AG04449 (cell line): ENCODE measurements at regions not wholly inside any gene's neighbourhood (a gene's known extent, or its start where the extent isn't known, plus 50 kb on each side); places are given as distances from the start of the nearest gene placed in this dataset.

Source experiments
- CTCF ChIA-PET: fragments of 350-600 bp; formaldehyde crosslinking; extraction: SDS; loops from one replicate; lab custom pipeline; 2021; ENCODE audit warnings: antibody characterized with exemption; lab: Yijun Ruan, JAX
- POLR2A ChIA-PET: fragments of 400-600, 350-600 bp; formaldehyde crosslinking; extraction: SDS; loops from one replicate; lab custom pipeline; 2020; ENCODE audit warnings: antibody characterized with exemption, inconsistent platforms; lab: Yijun Ruan, JAX
- DNase-seq: peaks from one replicate; pipeline ENCODE4 v3.0.0-alpha.2; 2010; ENCODE audit warnings: low read depth, low spot score
- H3K4me3 ChIP-seq: 2 replicates; pipeline ENCODE4 v1.5.1; 2011; ENCODE audit warnings: low read depth, mild to moderate bottlenecking, control low read depth, low read length
- CTCF ChIP-seq: IDR thresholded peaks from one replicate; pipeline ENCODE4 v1.5.1; 2011; ENCODE audit warnings: mild to moderate bottlenecking, moderate library complexity, low read length, control low read depth, inconsistent platforms; ENCODE audit not compliant: insufficient read depth; ENCODE audit errors: missing control alignments

GRCh38 chr1:29500651-29501050 lies 264.3 kb downstream of the PTPRU start:
- no peak for TF ChIP-seq CTCF
- DNase-seq: no peak
- POLR2A ChIA-PET: no interaction called here
- no peak overlapping the region for H3K4me3 ChIP-seq
- CTCF ChIA-PET: no interaction called here

GRCh38 chr1:29500041-29500440 lies 263.7 kb downstream of the PTPRU start:
- no peak for DNase-seq
- H3K4me3 ChIP-seq: no peak overlapping the region
- POLR2A ChIA-PET: no interaction called here
- TF ChIP-seq CTCF: no peak
- CTCF ChIA-PET: no interaction called here

GRCh38 chr1:29499104-29499650 lies 262.9 kb downstream of the PTPRU start:
- no peak for TF ChIP-seq CTCF
- ChIA-PET CTCF (interaction anchor here (0.9 kb wide), 1 partner anchor 14 kb away, joined by 3 read pairs; no protein-coding TSS in a partner anchor), POLR2A (no interaction called here)
- no peak overlapping the region for H3K4me3 ChIP-seq
- no peak for DNase-seq

GRCh38 chr1:29498126-29499103 lies 262.1 kb downstream of the PTPRU start:
- H3K4me3 ChIP-seq: no peak overlapping the region
- TF ChIP-seq CTCF: no peak
- ChIA-PET POLR2A (no interaction called here), CTCF (interaction anchor here (0.9 kb wide), 1 partner anchor 13 kb away, joined by 3 read pairs; no protein-coding TSS in a partner anchor)
- DNase-seq: no peak

GRCh38 chr1:29497395-29498125 lies 261.2 kb downstream of the PTPRU start:
- DNase-seq: no peak
- no peak overlapping the region for H3K4me3 ChIP-seq
- no peak for TF ChIP-seq CTCF
- CTCF ChIA-PET: no interaction called here
- POLR2A ChIA-PET: no interaction called here
